ENCODE measurements at regions not wholly inside any gene's neighbourhood (a gene's known extent, or its start where the extent isn't known, plus 50 kb on each side); places are given as distances from the start of the nearest gene placed in this dataset.

- intact Hi-C loops (cut with DNase I; ENCODE audit: low total_unique reads) = no loop called here
- Histone ChIP-seq H3K4me3 (no peak overlapping the region), H3K36me3 (no peaks in the 10 kb centered on the region), H3K9me3 (no peaks in the 10 kb centered on the region), H3K27ac (no peak overlapping the region), H3K4me1 (no peaks in the 10 kb centered on the region), H3K27me3 (no peaks in the 10 kb centered on the region)
- TF ChIP-seq, protein P1, sequence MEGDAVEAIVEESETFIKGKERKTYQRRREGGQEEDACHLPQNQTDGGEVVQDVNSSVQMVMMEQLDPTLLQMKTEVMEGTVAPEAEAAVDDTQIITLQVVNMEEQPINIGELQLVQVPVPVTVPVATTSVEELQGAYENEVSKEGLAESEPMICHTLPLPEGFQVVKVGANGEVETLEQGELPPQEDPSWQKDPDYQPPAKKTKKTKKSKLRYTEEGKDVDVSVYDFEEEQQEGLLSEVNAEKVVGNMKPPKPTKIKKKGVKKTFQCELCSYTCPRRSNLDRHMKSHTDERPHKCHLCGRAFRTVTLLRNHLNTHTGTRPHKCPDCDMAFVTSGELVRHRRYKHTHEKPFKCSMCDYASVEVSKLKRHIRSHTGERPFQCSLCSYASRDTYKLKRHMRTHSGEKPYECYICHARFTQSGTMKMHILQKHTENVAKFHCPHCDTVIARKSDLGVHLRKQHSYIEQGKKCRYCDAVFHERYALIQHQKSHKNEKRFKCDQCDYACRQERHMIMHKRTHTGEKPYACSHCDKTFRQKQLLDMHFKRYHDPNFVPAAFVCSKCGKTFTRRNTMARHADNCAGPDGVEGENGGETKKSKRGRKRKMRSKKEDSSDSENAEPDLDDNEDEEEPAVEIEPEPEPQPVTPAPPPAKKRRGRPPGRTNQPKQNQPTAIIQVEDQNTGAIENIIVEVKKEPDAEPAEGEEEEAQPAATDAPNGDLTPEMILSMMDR (IDR thresholded peaks at IDR 0.05) = no peak
- TF ChIP-seq POLR2A (IDR thresholded peaks at IDR 0.05) = no peak
- no peak for DNase-seq
These were observed 102.3 kb downstream of the LINC00237 start for GRCh38 chr20:21003902-21004301.

GRCh38 chr20:21002486-21002885, 103.7 kb downstream of the LINC00237 start:
- intact Hi-C loops (cut with DNase I; ENCODE audit: low total_unique reads) = no loop called here
- H3K9me3 ChIP-seq = no peaks in the 10 kb centered on the region
- TF ChIP-seq, protein P1 (IDR thresholded peaks at IDR 0.05) = no peak
- no peak for TF ChIP-seq POLR2A (IDR thresholded peaks at IDR 0.05)
- no peak overlapping the region for H3K4me3 ChIP-seq
- DNase-seq = no peak
- H3K27ac ChIP-seq = no peak overlapping the region
- no peaks in the 10 kb centered on the region for H3K27me3 ChIP-seq
- H3K36me3 ChIP-seq = no peaks in the 10 kb centered on the region
- H3K4me1 ChIP-seq = no peaks in the 10 kb centered on the region

DNA sequence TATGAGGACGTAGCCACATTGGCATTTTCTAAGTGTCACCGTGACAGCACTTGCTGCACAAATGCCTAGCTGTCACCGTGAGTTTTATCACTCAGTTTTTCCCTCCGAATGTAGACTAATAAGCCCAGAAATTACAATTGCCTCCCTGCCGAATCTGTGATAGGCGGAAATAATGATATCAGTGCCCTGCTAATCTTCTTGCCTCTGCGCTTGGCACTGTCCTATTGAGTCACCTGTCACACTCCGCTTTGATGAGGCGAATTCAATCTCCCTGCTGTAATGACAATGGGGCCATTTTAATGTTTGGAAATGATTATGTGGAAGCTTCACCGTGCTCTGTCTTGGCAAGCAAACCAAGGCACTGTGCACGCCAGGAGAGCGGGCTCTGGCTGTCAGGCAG, 112.8 kb downstream of the LINC00237 start:
- TF ChIP-seq, protein P1 (IDR thresholded peaks at IDR 0.05) = no peak
- no peak for TF ChIP-seq POLR2A (IDR thresholded peaks at IDR 0.05)
- no peak overlapping the region for H3K4me3 ChIP-seq
- DNase-seq = no peak
- intact Hi-C loops (cut with DNase I; ENCODE audit: low total_unique reads) = no loop called here
- no peaks in the 10 kb centered on the region for H3K9me3 ChIP-seq
- H3K4me1 ChIP-seq = no peaks in the 10 kb centered on the region
- no peaks in the 10 kb centered on the region for H3K27me3 ChIP-seq
- no peak overlapping the region for H3K27ac ChIP-seq
- H3K36me3 ChIP-seq = no peaks in the 10 kb centered on the region

- Histone ChIP-seq H3K27ac (no peak overlapping the region), H3K27me3 (no peaks in the 10 kb centered on the region), H3K36me3 (no peaks in the 10 kb centered on the region), H3K9me3 (no peaks in the 10 kb centered on the region), H3K4me1 (no peaks in the 10 kb centered on the region), H3K4me3 (no peak overlapping the region)
- no peak for DNase-seq
- TF ChIP-seq POLR2A (IDR thresholded peaks at IDR 0.05) = no peak
- TF ChIP-seq, protein P1 (IDR thresholded peaks at IDR 0.05) = no peak
- intact Hi-C loops (cut with DNase I; ENCODE audit: low total_unique reads) = no loop called here
These were observed 113.3 kb downstream of the LINC00237 start for GRCh38 chr20:20992686-20993360.

DNA sequence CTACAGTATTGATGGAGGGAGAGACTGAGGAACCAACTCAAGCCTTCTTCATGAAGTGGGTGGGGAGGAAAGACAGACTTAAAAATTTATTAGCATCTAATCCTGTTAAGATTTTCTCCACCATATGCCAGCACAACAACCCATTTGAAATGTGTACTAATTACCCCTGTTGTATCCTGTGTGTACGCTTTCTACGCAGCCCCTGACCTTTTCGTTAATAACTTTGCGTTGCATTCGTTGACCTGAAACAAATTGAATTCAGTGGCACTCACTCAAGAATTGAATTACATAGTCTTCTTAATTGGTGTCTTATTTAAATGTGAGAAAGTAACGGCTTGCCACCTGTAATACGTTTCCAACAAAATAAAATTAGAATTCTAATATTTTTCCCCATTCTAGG, 113.9 kb downstream of the LINC00237 start:
- intact Hi-C loops (cut with DNase I; ENCODE audit: low total_unique reads) = no loop called here
- no peaks in the 10 kb centered on the region for H3K27me3 ChIP-seq
- DNase-seq = no peak
- H3K4me3 ChIP-seq = no peak overlapping the region
- H3K9me3 ChIP-seq = no peaks in the 10 kb centered on the region
- no peaks in the 10 kb centered on the region for H3K4me1 ChIP-seq
- TF ChIP-seq, protein P1 (IDR thresholded peaks at IDR 0.05) = no peak
- TF ChIP-seq POLR2A (IDR thresholded peaks at IDR 0.05) = no peak
- H3K36me3 ChIP-seq = no peaks in the 10 kb centered on the region
- H3K27ac ChIP-seq = no peak overlapping the region
